Kidney (tissue), 13 donors: ENCODE measurements at regions not wholly inside any gene's neighbourhood (a gene's known extent, or its start where the extent isn't known, plus 50 kb on each side); places are given as distances from the start of the nearest gene placed in this dataset.

Source experiments
- DNase-seq, 5 donors: peaks; one replicate each; pipeline ENCODE4 v3.0.0-alpha.2; 2013 to 2020
- FAIRE-seq: peaks from 2 replicates; lab custom pipeline; 2012; peaks lifted over from hg19 to GRCh38; lab: Jason Lieb, UNC
- H3K27ac ChIP-seq, 2 donors: one replicate each; pipeline ENCODE4 v1.7.0; 2013; ENCODE audit warnings: low read depth in 2 of 2, low read length in 2 of 2, inconsistent platforms in 1 of 2
- H3K27me3 ChIP-seq: one replicate; pipeline ENCODE4 v1.7.1; 2013; ENCODE audit warnings: low read length, inconsistent platforms; ENCODE audit not compliant: control insufficient read depth, insufficient read depth
- H3K36me3 ChIP-seq, 3 donors: one replicate each; pipeline versions ENCODE4 v1.7.0 to v1.7.1; 2013; ENCODE audit warnings: low read length in 3 of 3, control low read depth in 1 of 3, inconsistent platforms in 1 of 3; ENCODE audit not compliant: insufficient read depth in 3 of 3, control insufficient read depth in 2 of 3
- H3K4me1 ChIP-seq, 3 donors: one replicate each; pipeline versions ENCODE4 v1.7.0 to v1.7.1; 2013; ENCODE audit warnings: low read length in 3 of 3, inconsistent platforms in 1 of 3, low read depth in 1 of 3; ENCODE audit not compliant: control insufficient read depth in 2 of 3, insufficient read depth in 2 of 3
- H3K4me3 ChIP-seq, 3 donors: one replicate each; pipeline versions ENCODE4 v1.7.0 to v1.8.1; 2013; ENCODE audit warnings: low read length in 3 of 3, control low read depth in 1 of 3, inconsistent platforms in 1 of 3
- H3K9ac ChIP-seq, 3 donors: one replicate each; pipeline versions ENCODE4 v1.7.0 to v1.7.1; 2013; ENCODE audit warnings: low read length in 3 of 3, control low read depth in 1 of 3, inconsistent platforms in 1 of 3
- H3K9me3 ChIP-seq, 3 donors: one replicate each; pipeline versions ENCODE4 v1.7.0 to v1.7.1; 2013; ENCODE audit warnings: low read length in 3 of 3, control low read depth in 1 of 3, inconsistent platforms in 1 of 3; ENCODE audit not compliant: control insufficient read depth in 2 of 3, insufficient read depth in 1 of 3
- intact Hi-C: fragments of 100-400 bp; cut with DNase I; formaldehyde crosslinking; loops from one replicate; pipeline ENCODE4 v1.11.1; 2022
- TF ChIP-seq, protein P1 (sequence below): IDR thresholded peaks from 3 replicates; pipeline ENCODE4 v1.5.1; 2012; ENCODE audit warnings: mild to moderate bottlenecking, moderate library complexity, borderline replicate concordance; ENCODE audit not compliant: insufficient read depth; ENCODE audit errors: extremely low read depth
- donor health status: control.
- donor health status: control.
- donor health status: control.
- donor health status: control.
- donor health status: control.
- donor health status: DM: yes; HTN: yes; CAD: no.
- donor health status: Normal renal cell carcinoma (clear cell type).

DNA sequence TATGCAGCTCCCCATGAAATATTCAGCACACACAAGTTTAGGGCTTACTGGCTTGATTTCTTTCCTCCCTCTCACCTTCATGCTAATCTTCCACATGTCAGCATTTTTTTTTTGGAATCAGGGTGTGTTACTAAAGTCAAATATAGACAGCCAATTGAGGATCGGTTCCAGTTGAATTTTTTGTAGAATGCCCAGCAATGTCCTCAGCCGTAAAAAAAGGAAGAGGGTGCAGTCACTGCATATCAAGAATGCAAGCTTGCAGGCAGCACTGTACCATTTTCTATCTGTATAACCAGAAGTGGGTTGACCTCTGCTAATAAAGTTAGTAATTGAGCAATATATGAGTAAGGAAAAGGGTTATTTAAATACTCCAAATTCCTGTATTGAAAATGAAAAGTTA lies 51.4 kb upstream of the CHMP2B start:
- Histone ChIP-seq H3K27ac (no peak overlapping the region), H3K4me1 (no peaks in the 10 kb centered on the region), H3K27me3 (no peaks in the 10 kb centered on the region), H3K9me3 (no peaks in the 10 kb centered on the region), H3K36me3 (no peaks in the 10 kb centered on the region), H3K4me3 (no peak overlapping the region), H3K9ac (no peak overlapping the region)
- TF ChIP-seq, protein P1, sequence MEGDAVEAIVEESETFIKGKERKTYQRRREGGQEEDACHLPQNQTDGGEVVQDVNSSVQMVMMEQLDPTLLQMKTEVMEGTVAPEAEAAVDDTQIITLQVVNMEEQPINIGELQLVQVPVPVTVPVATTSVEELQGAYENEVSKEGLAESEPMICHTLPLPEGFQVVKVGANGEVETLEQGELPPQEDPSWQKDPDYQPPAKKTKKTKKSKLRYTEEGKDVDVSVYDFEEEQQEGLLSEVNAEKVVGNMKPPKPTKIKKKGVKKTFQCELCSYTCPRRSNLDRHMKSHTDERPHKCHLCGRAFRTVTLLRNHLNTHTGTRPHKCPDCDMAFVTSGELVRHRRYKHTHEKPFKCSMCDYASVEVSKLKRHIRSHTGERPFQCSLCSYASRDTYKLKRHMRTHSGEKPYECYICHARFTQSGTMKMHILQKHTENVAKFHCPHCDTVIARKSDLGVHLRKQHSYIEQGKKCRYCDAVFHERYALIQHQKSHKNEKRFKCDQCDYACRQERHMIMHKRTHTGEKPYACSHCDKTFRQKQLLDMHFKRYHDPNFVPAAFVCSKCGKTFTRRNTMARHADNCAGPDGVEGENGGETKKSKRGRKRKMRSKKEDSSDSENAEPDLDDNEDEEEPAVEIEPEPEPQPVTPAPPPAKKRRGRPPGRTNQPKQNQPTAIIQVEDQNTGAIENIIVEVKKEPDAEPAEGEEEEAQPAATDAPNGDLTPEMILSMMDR = no peak
- DNase-seq (no peak), FAIRE-seq (no peak)
- intact Hi-C loops = loop anchor here (10.0 kb wide), 1 partner anchor 421 kb away; no protein-coding TSS in a partner anchor

DNA sequence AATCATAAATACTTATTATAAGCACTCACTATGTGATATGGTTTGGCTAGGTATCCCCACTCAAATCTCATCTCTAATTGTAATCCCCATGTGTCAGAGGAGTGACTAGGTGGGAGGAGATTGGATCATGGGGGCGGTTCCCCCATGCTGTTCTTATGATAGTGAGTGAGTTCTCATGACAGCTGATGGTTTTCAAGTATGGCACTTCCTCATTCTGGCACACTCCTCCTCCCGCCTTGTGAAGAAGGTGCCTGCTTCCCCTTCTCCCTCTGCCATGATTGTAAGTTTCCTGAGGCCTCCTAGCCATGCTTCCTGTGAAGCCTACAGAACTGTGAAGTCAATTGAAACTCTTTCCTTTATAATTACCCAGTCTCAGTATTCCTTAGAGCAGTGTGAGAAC lies 53.3 kb upstream of the CHMP2B start:
- no peaks in the 10 kb centered on the region for H3K36me3 ChIP-seq
- no peak overlapping the region for H3K4me3 ChIP-seq
- H3K9me3 ChIP-seq = no peaks in the 10 kb centered on the region
- DNase-seq (no peak), FAIRE-seq (no peak)
- H3K27ac ChIP-seq = no peak overlapping the region
- intact Hi-C loops = loop anchor here (10.0 kb wide), 1 partner anchor 419 kb away; no protein-coding TSS in a partner anchor
- no peaks in the 10 kb centered on the region for H3K27me3 ChIP-seq
- H3K4me1 ChIP-seq = no peaks in the 10 kb centered on the region
- H3K9ac ChIP-seq = no peak overlapping the region
- TF ChIP-seq, protein P1 = no peak

DNA sequence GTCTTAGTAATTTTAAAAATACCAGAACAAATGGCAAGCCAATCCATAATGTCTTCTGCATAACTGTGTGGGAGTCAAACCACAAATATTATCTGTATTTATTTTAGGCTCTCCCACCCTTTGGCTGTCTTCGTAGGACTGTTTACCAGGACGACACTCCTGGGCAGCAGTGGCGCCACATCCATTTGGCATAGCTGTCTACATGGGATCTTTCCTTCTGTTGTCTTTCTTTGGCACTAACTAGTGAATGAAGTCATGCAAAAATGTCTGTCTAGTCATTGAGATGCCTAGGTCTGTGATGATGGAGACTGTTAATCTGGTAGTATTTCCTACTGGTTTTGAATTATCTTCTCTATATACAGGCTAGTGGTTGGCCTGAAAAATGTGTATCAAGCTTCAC lies 54.0 kb upstream of the CHMP2B start:
- DNase-seq (no peak), FAIRE-seq (no peak)
- intact Hi-C loops = loop anchor here (10.0 kb wide), 1 partner anchor 418 kb away; no protein-coding TSS in a partner anchor
- Histone ChIP-seq H3K27ac (no peak overlapping the region), H3K9ac (no peak overlapping the region), H3K4me3 (no peak overlapping the region), H3K36me3 (no peaks in the 10 kb centered on the region), H3K27me3 (no peaks in the 10 kb centered on the region), H3K9me3 (no peaks in the 10 kb centered on the region), H3K4me1 (no peaks in the 10 kb centered on the region)
- TF ChIP-seq, protein P1 = no peak
